ENCODE measurements at regions not wholly inside any gene's neighbourhood (a gene's known extent, or its start where the extent isn't known, plus 50 kb on each side); places are given as distances from the start of the nearest gene placed in this dataset.

GRCh38 chr5:96256795-96257470 lies 176.1 kb downstream of the PCSK1 start:
- Histone ChIP-seq H3K4me1 (peaks cover 0 to 30% (median 6%) of the 10 kb centered on the region in 3 donors), H3K4me3 (no peak overlapping the region), H3K36me3 (no peaks in the 10 kb centered on the region), H3K27me3 (no peaks in the 10 kb centered on the region), H3K27ac (no peak overlapping the region), H3K9me3 (no peaks in the 10 kb centered on the region)
- no peak for ATAC-seq
- 45 to 59% methylated on average over 3 to 4 of the region's 5 CpGs for WGBS, 2 donors (ENCODE audit: low coverage in 1 of 2)
- no peak for TF ChIP-seq CTCF (IDR thresholded peaks at IDR 0.05)
- no peak for TF ChIP-seq EP300 (IDR thresholded peaks at IDR 0.05)
- no peak for TF ChIP-seq POLR2A (IDR thresholded peaks at IDR 0.05)
- TF ChIP-seq POLR2AphosphoS5 (IDR thresholded peaks at IDR 0.05), result no peak

GRCh38 chr5:96254980-96255691 lies 177.9 kb downstream of the PCSK1 start:
- Histone ChIP-seq H3K4me3 (no peak overlapping the region), H3K36me3 (no peaks in the 10 kb centered on the region), H3K27ac (peak overlapping the region; percentile 30 to 56 (median 46)), H3K9me3 (no peaks in the 10 kb centered on the region), H3K4me1 (peaks cover 0 to 30% (median 6%) of the 10 kb centered on the region in 3 donors), H3K27me3 (no peaks in the 10 kb centered on the region)
- TF ChIP-seq POLR2A (IDR thresholded peaks at IDR 0.05) (no peak), POLR2AphosphoS5 (IDR thresholded peaks at IDR 0.05) (peak; percentile 22)
- peak; percentile 50 for ATAC-seq
- 12 to 22% methylated on average over 4 to 5 of the region's 5 CpGs for WGBS, 2 donors (ENCODE audit: low coverage in 1 of 2)

- ATAC-seq, result no peak
- WGBS, 2 donors (ENCODE audit: low coverage in 1 of 2), result 83 to 93% methylated on average over 2 of the region's 2 CpGs
These were observed 179.9 kb downstream of the PCSK1 start for GRCh38 chr5:96253140-96253539.

GRCh38 chr5:96252596-96252995 lies 180.5 kb downstream of the PCSK1 start:
- Histone ChIP-seq H3K36me3 (no peaks in the 10 kb centered on the region), H3K9me3 (no peaks in the 10 kb centered on the region), H3K4me1 (peaks cover 0 to 29% (median 6%) of the 10 kb centered on the region in 3 donors), H3K4me3 (no peak overlapping the region), H3K27ac (no peak overlapping the region), H3K27me3 (no peaks in the 10 kb centered on the region)
- ATAC-seq, result no peak
- WGBS, 2 donors (ENCODE audit: low coverage in 1 of 2), result 63 to 84% methylated on average over 4 of the region's 4 CpGs
- TF ChIP-seq CTCF (IDR thresholded peaks at IDR 0.05) (no peak), POLR2AphosphoS5 (IDR thresholded peaks at IDR 0.05) (no peak), POLR2A (IDR thresholded peaks at IDR 0.05) (no peak), EP300 (IDR thresholded peaks at IDR 0.05) (no peak)

More at GRCh38 chr5:96253140-96253539, 179.9 kb downstream of the PCSK1 start:
- H3K27me3 ChIP-seq, result no peaks in the 10 kb centered on the region
- H3K27ac ChIP-seq, result no peak overlapping the region
- no peaks in the 10 kb centered on the region for H3K9me3 ChIP-seq
- H3K4me1 ChIP-seq, result peaks cover 0 to 24% (median 6%) of the 10 kb centered on the region in 3 donors
- no peaks in the 10 kb centered on the region for H3K36me3 ChIP-seq
- H3K4me3 ChIP-seq, result no peak overlapping the region
- TF ChIP-seq EP300 (IDR thresholded peaks at IDR 0.05) (no peak), CTCF (IDR thresholded peaks at IDR 0.05) (no peak), POLR2A (IDR thresholded peaks at IDR 0.05) (no peak), POLR2AphosphoS5 (IDR thresholded peaks at IDR 0.05) (no peak)

- Histone ChIP-seq H3K27me3 (no peaks in the 10 kb centered on the region), H3K4me1 (peaks cover 0 to 39% (median 7%) of the 10 kb centered on the region in 3 donors), H3K36me3 (no peaks in the 10 kb centered on the region), H3K9me3 (no peaks in the 10 kb centered on the region), H3K4me3 (no peak overlapping the region), H3K27ac (no peak overlapping the region)
- no peak for TF ChIP-seq POLR2AphosphoS5 (IDR thresholded peaks at IDR 0.05)
- TF ChIP-seq EP300 (IDR thresholded peaks at IDR 0.05), result no peak
- TF ChIP-seq CTCF (IDR thresholded peaks at IDR 0.05), result no peak
- no peak for ATAC-seq
- 91 to 100% methylated on average over 2 of the region's 2 CpGs for WGBS, 2 donors (ENCODE audit: low coverage in 1 of 2)
These were observed 182.3 kb downstream of the PCSK1 start for GRCh38 chr5:96250782-96251181.

All from gastroesophageal sphincter (tissue), 4 donors.